DMS153 treated with DMSO at 0.1 percent for 48 hours (cell line): ENCODE measurements at regions not wholly inside any gene's neighbourhood (a gene's known extent, or its start where the extent isn't known, plus 50 kb on each side); places are given as distances from the start of the nearest gene placed in this dataset.

Source experiments
- DNase-seq: peaks from one replicate; lab custom pipeline; 2025; ENCODE audit not compliant: unreplicated experiment; lab: John Stamatoyannopoulos, UW

- DNase-seq = no peak
Observed at GRCh38 chr5:60263346-60263745, 369.8 kb upstream of the PDE4D start.

GRCh38 chr5:60262576-60263295 is 369.2 kb upstream of the PDE4D start:
- DNase-seq = no peak

GRCh38 chr5:60261732-60262131 is 368.2 kb upstream of the PDE4D start:
- no peak for DNase-seq

GRCh38 chr5:60260658-60261057 is 367.1 kb upstream of the PDE4D start:
- DNase-seq = no peak

GRCh38 chr5:60259730-60260129 is 366.2 kb upstream of the PDE4D start:
- DNase-seq = no peak

GRCh38 chr5:60257596-60258271 is 364.2 kb upstream of the PDE4D start:
- no peak for DNase-seq

GRCh38 chr5:60256546-60256945 is 363.0 kb upstream of the PDE4D start:
- DNase-seq = no peak

GRCh38 chr5:60248901-60249300 is 355.4 kb upstream of the PDE4D start:
- no peak for DNase-seq

GRCh38 chr5:60243713-60244112 is 350.2 kb upstream of the PDE4D start:
- DNase-seq = no peak

- no peak for DNase-seq
Observed at GRCh38 chr5:60232036-60232795, 338.7 kb upstream of the PDE4D start.

GRCh38 chr5:60230456-60230855 is 336.9 kb upstream of the PDE4D start:
- DNase-seq = no peak

- DNase-seq = no peak
Observed at GRCh38 chr5:60229691-60230185, 336.2 kb upstream of the PDE4D start.

- DNase-seq = no peak
Observed at GRCh38 chr5:60228676-60229075, 335.1 kb upstream of the PDE4D start.

- DNase-seq = no peak
Observed at GRCh38 chr5:60226128-60226527, 332.6 kb upstream of the PDE4D start.

GRCh38 chr5:60223342-60223741 is 329.8 kb upstream of the PDE4D start:
- no peak for DNase-seq

- no peak for DNase-seq
Observed at GRCh38 chr5:60219921-60220320, 326.4 kb upstream of the PDE4D start.

- no peak for DNase-seq
Observed at GRCh38 chr5:60210810-60211209, 317.3 kb upstream of the PDE4D start.

GRCh38 chr5:60209146-60209840 is 315.8 kb upstream of the PDE4D start:
- no peak for DNase-seq

- no peak for DNase-seq
Observed at GRCh38 chr5:60208716-60209115, 315.2 kb upstream of the PDE4D start.

GRCh38 chr5:60207040-60207439 is 313.5 kb upstream of the PDE4D start:
- no peak for DNase-seq

GRCh38 chr5:60206234-60206633 is 312.7 kb upstream of the PDE4D start:
- DNase-seq = no peak
